ENCODE measurements at regions not wholly inside any gene's neighbourhood (a gene's known extent, or its start where the extent isn't known, plus 50 kb on each side); places are given as distances from the start of the nearest gene placed in this dataset.

DNA sequence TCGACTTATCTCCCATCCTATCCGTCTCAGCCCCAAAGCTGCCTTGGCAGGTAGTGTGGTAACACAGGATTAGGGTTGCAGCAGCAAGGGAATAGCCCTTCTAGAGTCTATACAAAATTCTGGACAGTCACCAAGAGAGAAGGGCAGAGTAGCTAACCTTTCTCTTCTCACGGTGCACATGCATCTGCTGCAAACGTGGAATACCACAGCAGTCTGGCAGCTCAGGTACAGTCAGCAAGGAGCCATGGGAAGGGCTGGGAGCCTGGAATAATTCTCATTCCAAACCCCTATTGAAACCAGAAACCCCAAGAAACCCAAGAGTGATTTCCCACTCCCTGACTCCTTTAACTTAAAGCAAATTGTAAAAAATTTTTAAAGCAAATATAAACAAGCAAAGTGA is 92.3 kb upstream of the THRB start:
- peak overlapping the region; percentile 40; the same call in 1 of the 2 replicates for H2AFZ ChIP-seq
- no peaks in the 10 kb centered on the region for H3K36me3 ChIP-seq (ENCODE audit: insufficient read depth)
- Mint-ChIP-seq H3K27me3 (ENCODE audit: insufficient read depth, low read depth, poor library complexity) (peaks cover 2% of the 10 kb centered on the region), H3K36me3 (ENCODE audit: low read depth) (no peaks in the 10 kb centered on the region), H3K9me3 (no peaks in the 10 kb centered on the region), H3K4me3 (no peak overlapping the region), H3K4me1 (peaks cover 14% of the 10 kb centered on the region; the same call in 2 of the 3 replicates), H3K27ac (no peak overlapping the region)
- H3K4me1 ChIP-seq (ENCODE audit: insufficient read depth) = no peaks in the 10 kb centered on the region
- no peak overlapping the region for H3K27ac ChIP-seq (ENCODE audit: low read depth)
- H4K20me1 ChIP-seq (replicated peaks; ENCODE audit: insufficient read depth) = no peaks in the 10 kb centered on the region
- H3K4me2 ChIP-seq = no peak overlapping the region
- no peaks in the 10 kb centered on the region for H3K79me2 ChIP-seq (replicated peaks; ENCODE audit: insufficient read depth)
- DNase-seq (ENCODE audit: low spot score) (peak; percentile 8), ATAC-seq (peak; percentile 36)
- TF ChIP-seq ZNF114 (CRISPR knock-in tag; IDR thresholded peaks at IDR 0.05) (no peak), POLR2AphosphoS5 (IDR thresholded peaks at IDR 0.05; ENCODE audit: low read depth) (no peak), STAT1 (IDR thresholded peaks at IDR 0.05; ENCODE audit: unreplicated experiment) (no peak), EZH2 (IDR thresholded peaks at IDR 0.05; ENCODE audit: low read depth, unreplicated experiment) (no peak), NANOG (IDR thresholded peaks at IDR 0.05; ENCODE audit: borderline replicate concordance) (no peak), ZNF331 (CRISPR knock-in tag; IDR thresholded peaks at IDR 0.05; ENCODE audit: low read depth) (no peak), JUNB (IDR thresholded peaks at IDR 0.05; ENCODE audit: unreplicated experiment) (no peak), EZH2phosphoT487 (IDR thresholded peaks at IDR 0.05; ENCODE audit: unreplicated experiment) (no peak), CREB1 (CRISPR knock-in tag; IDR thresholded peaks at IDR 0.05; ENCODE audit: low read depth) (no peak)
- TF ChIP-seq, protein P1, sequence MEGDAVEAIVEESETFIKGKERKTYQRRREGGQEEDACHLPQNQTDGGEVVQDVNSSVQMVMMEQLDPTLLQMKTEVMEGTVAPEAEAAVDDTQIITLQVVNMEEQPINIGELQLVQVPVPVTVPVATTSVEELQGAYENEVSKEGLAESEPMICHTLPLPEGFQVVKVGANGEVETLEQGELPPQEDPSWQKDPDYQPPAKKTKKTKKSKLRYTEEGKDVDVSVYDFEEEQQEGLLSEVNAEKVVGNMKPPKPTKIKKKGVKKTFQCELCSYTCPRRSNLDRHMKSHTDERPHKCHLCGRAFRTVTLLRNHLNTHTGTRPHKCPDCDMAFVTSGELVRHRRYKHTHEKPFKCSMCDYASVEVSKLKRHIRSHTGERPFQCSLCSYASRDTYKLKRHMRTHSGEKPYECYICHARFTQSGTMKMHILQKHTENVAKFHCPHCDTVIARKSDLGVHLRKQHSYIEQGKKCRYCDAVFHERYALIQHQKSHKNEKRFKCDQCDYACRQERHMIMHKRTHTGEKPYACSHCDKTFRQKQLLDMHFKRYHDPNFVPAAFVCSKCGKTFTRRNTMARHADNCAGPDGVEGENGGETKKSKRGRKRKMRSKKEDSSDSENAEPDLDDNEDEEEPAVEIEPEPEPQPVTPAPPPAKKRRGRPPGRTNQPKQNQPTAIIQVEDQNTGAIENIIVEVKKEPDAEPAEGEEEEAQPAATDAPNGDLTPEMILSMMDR (conservative IDR thresholded peaks at IDR 0.05; ENCODE audit: low read depth in 2 of 2) = no peak
- TF ChIP-seq, protein P2, sequence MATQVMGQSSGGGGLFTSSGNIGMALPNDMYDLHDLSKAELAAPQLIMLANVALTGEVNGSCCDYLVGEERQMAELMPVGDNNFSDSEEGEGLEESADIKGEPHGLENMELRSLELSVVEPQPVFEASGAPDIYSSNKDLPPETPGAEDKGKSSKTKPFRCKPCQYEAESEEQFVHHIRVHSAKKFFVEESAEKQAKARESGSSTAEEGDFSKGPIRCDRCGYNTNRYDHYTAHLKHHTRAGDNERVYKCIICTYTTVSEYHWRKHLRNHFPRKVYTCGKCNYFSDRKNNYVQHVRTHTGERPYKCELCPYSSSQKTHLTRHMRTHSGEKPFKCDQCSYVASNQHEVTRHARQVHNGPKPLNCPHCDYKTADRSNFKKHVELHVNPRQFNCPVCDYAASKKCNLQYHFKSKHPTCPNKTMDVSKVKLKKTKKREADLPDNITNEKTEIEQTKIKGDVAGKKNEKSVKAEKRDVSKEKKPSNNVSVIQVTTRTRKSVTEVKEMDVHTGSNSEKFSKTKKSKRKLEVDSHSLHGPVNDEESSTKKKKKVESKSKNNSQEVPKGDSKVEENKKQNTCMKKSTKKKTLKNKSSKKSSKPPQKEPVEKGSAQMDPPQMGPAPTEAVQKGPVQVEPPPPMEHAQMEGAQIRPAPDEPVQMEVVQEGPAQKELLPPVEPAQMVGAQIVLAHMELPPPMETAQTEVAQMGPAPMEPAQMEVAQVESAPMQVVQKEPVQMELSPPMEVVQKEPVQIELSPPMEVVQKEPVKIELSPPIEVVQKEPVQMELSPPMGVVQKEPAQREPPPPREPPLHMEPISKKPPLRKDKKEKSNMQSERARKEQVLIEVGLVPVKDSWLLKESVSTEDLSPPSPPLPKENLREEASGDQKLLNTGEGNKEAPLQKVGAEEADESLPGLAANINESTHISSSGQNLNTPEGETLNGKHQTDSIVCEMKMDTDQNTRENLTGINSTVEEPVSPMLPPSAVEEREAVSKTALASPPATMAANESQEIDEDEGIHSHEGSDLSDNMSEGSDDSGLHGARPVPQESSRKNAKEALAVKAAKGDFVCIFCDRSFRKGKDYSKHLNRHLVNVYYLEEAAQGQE (IDR thresholded peaks at IDR 0.05; ENCODE audit: unreplicated experiment) = no peak
- TF ChIP-seq, protein P3, sequence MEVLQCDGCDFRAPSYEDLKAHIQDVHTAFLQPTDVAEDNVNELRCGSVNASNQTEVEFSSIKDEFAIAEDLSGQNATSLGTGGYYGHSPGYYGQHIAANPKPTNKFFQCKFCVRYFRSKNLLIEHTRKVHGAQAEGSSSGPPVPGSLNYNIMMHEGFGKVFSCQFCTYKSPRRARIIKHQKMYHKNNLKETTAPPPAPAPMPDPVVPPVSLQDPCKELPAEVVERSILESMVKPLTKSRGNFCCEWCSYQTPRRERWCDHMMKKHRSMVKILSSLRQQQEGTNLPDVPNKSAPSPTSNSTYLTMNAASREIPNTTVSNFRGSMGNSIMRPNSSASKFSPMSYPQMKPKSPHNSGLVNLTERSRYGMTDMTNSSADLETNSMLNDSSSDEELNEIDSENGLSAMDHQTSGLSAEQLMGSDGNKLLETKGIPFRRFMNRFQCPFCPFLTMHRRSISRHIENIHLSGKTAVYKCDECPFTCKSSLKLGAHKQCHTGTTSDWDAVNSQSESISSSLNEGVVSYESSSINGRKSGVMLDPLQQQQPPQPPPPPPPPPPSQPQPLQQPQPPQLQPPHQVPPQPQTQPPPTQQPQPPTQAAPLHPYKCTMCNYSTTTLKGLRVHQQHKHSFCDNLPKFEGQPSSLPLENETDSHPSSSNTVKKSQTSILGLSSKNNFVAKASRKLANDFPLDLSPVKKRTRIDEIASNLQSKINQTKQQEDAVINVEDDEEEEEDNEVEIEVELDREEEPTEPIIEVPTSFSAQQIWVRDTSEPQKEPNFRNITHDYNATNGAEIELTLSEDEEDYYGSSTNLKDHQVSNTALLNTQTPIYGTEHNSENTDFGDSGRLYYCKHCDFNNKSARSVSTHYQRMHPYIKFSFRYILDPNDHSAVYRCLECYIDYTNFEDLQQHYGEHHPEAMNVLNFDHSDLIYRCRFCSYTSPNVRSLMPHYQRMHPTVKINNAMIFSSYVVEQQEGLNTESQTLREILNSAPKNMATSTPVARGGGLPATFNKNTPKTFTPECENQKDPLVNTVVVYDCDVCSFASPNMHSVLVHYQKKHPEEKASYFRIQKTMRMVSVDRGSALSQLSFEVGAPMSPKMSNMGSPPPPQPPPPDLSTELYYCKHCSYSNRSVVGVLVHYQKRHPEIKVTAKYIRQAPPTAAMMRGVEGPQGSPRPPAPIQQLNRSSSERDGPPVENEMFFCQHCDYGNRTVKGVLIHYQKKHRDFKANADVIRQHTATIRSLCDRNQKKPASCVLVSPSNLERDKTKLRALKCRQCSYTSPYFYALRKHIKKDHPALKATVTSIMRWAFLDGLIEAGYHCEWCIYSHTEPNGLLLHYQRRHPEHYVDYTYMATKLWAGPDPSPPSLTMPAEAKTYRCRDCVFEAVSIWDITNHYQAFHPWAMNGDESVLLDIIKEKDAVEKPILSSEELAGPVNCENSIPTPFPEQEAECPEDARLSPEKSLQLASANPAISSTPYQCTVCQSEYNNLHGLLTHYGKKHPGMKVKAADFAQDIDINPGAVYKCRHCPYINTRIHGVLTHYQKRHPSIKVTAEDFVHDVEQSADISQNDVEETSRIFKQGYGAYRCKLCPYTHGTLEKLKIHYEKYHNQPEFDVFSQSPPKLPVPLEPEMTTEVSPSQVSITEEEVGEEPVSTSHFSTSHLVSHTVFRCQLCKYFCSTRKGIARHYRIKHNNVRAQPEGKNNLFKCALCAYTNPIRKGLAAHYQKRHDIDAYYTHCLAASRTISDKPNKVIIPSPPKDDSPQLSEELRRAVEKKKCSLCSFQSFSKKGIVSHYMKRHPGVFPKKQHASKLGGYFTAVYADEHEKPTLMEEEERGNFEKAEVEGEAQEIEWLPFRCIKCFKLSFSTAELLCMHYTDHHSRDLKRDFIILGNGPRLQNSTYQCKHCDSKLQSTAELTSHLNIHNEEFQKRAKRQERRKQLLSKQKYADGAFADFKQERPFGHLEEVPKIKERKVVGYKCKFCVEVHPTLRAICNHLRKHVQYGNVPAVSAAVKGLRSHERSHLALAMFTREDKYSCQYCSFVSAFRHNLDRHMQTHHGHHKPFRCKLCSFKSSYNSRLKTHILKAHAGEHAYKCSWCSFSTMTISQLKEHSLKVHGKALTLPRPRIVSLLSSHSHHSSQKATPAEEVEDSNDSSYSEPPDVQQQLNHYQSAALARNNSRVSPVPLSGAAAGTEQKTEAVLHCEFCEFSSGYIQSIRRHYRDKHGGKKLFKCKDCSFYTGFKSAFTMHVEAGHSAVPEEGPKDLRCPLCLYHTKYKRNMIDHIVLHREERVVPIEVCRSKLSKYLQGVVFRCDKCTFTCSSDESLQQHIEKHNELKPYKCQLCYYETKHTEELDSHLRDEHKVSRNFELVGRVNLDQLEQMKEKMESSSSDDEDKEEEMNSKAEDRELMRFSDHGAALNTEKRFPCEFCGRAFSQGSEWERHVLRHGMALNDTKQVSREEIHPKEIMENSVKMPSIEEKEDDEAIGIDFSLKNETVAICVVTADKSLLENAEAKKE (CRISPR knock-in tag; IDR thresholded peaks at IDR 0.05) = no peak
- TF ChIP-seq, protein P4, sequence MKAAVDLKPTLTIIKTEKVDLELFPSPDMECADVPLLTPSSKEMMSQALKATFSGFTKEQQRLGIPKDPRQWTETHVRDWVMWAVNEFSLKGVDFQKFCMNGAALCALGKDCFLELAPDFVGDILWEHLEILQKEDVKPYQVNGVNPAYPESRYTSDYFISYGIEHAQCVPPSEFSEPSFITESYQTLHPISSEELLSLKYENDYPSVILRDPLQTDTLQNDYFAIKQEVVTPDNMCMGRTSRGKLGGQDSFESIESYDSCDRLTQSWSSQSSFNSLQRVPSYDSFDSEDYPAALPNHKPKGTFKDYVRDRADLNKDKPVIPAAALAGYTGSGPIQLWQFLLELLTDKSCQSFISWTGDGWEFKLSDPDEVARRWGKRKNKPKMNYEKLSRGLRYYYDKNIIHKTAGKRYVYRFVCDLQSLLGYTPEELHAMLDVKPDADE (IDR thresholded peaks at IDR 0.05) = no peak
- no peaks in the 10 kb centered on the region for H3K27me3 ChIP-seq (ENCODE audit: insufficient read depth)
- no peaks in the 10 kb centered on the region for H3K9me2 ChIP-seq (ENCODE audit: insufficient read depth)
- H3K4me3 ChIP-seq = no peak overlapping the region
- H3F3A ChIP-seq (replicated peaks; ENCODE audit: low read depth) = no peaks in the 10 kb centered on the region
